B cell (primary cell): ENCODE measurements at regions not wholly inside any gene's neighbourhood (a gene's known extent, or its start where the extent isn't known, plus 50 kb on each side); places are given as distances from the start of the nearest gene placed in this dataset.

Source experiments
- ATAC-seq: fragments of 200-7000 bp; cut with Tn5 transposase; one replicate; pipeline ENCODE4 v1.10.0; 2021; ENCODE audit warnings: low read depth, mild to moderate bottlenecking, moderate number of reproducible peaks, moderate library complexity
- CTCF ChIA-PET: fragments of 350-600 bp; sonication (Branson Sonifier 250); formaldehyde crosslinking; loops from one replicate; lab custom pipeline; 2021; ENCODE audit warnings: antibody characterized with exemption, inconsistent platforms; lab: Charles Lee
- POLR2A ChIA-PET: fragments of 350-600 bp; sonication (Branson Sonifier 250); formaldehyde crosslinking; loops from one replicate; lab custom pipeline; 2021; ENCODE audit warnings: antibody characterized with exemption; lab: Charles Lee
- DNase-seq: peaks from one replicate; pipeline ENCODE4 v3.0.0; 2013
- H2AFZ ChIP-seq: 2 replicates; pipeline ENCODE4 v1.6.1; 2012; ENCODE audit warnings: mild to moderate bottlenecking, low read depth, low read length; ENCODE audit not compliant: insufficient read depth, poor library complexity, severe bottlenecking
- H3K27ac ChIP-seq, 2 donors: 1 replicate in 1 of 2; 2 replicates in 1 of 2; pipeline ENCODE4 v1.5.1; 2012 to 2013; ENCODE audit warnings: low read length in 2 of 2, mild to moderate bottlenecking in 2 of 2, moderate library complexity in 1 of 2
- H3K27me3 ChIP-seq, 4 experiments: fragments of 200-600 bp in 1 of 4; sonication (generic) in 1 of 4; replicated peaks in 1 of 4; 1 replicate in 2 of 4; 2 replicates in 2 of 4; pipeline versions ENCODE4 v1.6.1 to v1.7.0; 2013 to 2016; ENCODE audit warnings: low read length in 3 of 4, mild to moderate bottlenecking in 2 of 4, mixed read lengths in 1 of 4, moderate library complexity in 1 of 4; ENCODE audit not compliant: insufficient read depth in 4 of 4, control insufficient read depth in 3 of 4; ENCODE audit errors: control extremely low read depth in 1 of 4
- H3K36me3 ChIP-seq, 2 experiments: replicated peaks in 1 of 2; 1 replicate in 1 of 2; 2 replicates in 1 of 2; pipeline versions ENCODE4 v1.6.1 to v1.7.1; 2013; ENCODE audit warnings: low read length in 1 of 2; ENCODE audit not compliant: insufficient read depth in 2 of 2, control insufficient read depth in 1 of 2; ENCODE audit errors: control extremely low read depth in 1 of 2, extremely low read depth in 1 of 2
- H3K4me1 ChIP-seq, 2 donors: fragments of 200-600 bp in 1 of 2; sonication (generic) in 1 of 2; 1 replicate in 1 of 2; 2 replicates in 1 of 2; pipeline versions ENCODE4 v1.5.1 to v1.6.1; 2013 to 2017; ENCODE audit warnings: low read length in 2 of 2; ENCODE audit not compliant: control insufficient read depth in 2 of 2, insufficient read depth in 2 of 2
- H3K4me2 ChIP-seq: replicated peaks from 2 replicates; pipeline ENCODE3; 2012; ENCODE audit warnings: mild to moderate bottlenecking, low read depth, low read length; ENCODE audit not compliant: poor library complexity, severe bottlenecking
- H3K4me3 ChIP-seq, 5 experiments: fragments of 200-600 bp in 1 of 5; sonication (generic) in 1 of 5; 1 replicate in 3 of 5; 2 replicates in 2 of 5; pipeline versions ENCODE4 v1.5.1 to v1.7.0; 2011 to 2016; ENCODE audit warnings: low read length in 4 of 5, mild to moderate bottlenecking in 4 of 5, low read depth in 2 of 5, control low read depth in 1 of 5, moderate library complexity in 1 of 5; ENCODE audit not compliant: insufficient read depth in 1 of 5; ENCODE audit errors: control extremely low read depth in 1 of 5, extremely low read depth in 1 of 5
- H3K79me2 ChIP-seq: fragments of 200-600 bp; sonication (generic); one replicate; pipeline ENCODE4 v1.6.0; 2016; ENCODE audit warnings: low read length; ENCODE audit not compliant: control insufficient read depth, insufficient read depth
- H3K9ac ChIP-seq: fragments of 200-600 bp; sonication (generic); 2 replicates; pipeline ENCODE4 v1.6.1; 2017; ENCODE audit warnings: mild to moderate bottlenecking, low read length, moderate library complexity
- H3K9me3 ChIP-seq, 3 donors: one replicate each; pipeline versions ENCODE4 v1.6.1 to v1.7.1; 2013; ENCODE audit warnings: low read length in 2 of 3; ENCODE audit not compliant: control insufficient read depth in 2 of 3, insufficient read depth in 1 of 3; ENCODE audit errors: control extremely low read depth in 1 of 3
- H4K20me1 ChIP-seq: 2 replicates; pipeline ENCODE4 v1.6.0; 2012; ENCODE audit warnings: mild to moderate bottlenecking, low read length; ENCODE audit not compliant: insufficient read depth, control insufficient read depth, poor library complexity, severe bottlenecking
- H3K27ac Mint-ChIP-seq: one replicate; pipeline ENCODE4 v1.8.0; 2021; ENCODE audit warnings: mixed read lengths
- H3K27me3 Mint-ChIP-seq: one replicate; pipeline ENCODE4 v1.8.0; 2021; ENCODE audit warnings: mixed read lengths
- H3K4me1 Mint-ChIP-seq: one replicate; pipeline ENCODE4 v1.8.0; 2021; ENCODE audit warnings: mixed read lengths
- H3K4me3 Mint-ChIP-seq: one replicate; pipeline ENCODE4 v1.8.0; 2021; ENCODE audit warnings: mixed read lengths
- H3K9me3 Mint-ChIP-seq: one replicate; pipeline ENCODE4 v1.8.0; 2022; ENCODE audit warnings: mixed read lengths; ENCODE audit not compliant: insufficient read depth
- EZH2 ChIP-seq: IDR thresholded peaks from 2 replicates; pipeline ENCODE4 v1.6.1; 2012; ENCODE audit warnings: borderline replicate concordance, low read depth, mild to moderate bottlenecking, moderate library complexity, low read length; ENCODE audit not compliant: insufficient read depth, poor library complexity, severe bottlenecking
- WGBS: methylation state at CpG from one replicate; pipeline ENCODE4 v1.1.5; 2013; ENCODE audit warnings: missing lambda C conversion rate; ENCODE audit not compliant: insufficient coverage; 5-methylcytosine and 5-hydroxymethylcytosine counted together
- intact Hi-C: fragments of 100-400 bp; cut with micrococcal nuclease; formaldehyde crosslinking; loops from one replicate; pipeline ENCODE4 v1.10.0; 2022
- TF ChIP-seq, protein P1 (sequence below): fragments of 200-600 bp; IDR thresholded peaks from one replicate; pipeline ENCODE4 v1.8.0; 2022; ENCODE audit warnings: antibody characterized with exemption, mild to moderate bottlenecking

DNA sequence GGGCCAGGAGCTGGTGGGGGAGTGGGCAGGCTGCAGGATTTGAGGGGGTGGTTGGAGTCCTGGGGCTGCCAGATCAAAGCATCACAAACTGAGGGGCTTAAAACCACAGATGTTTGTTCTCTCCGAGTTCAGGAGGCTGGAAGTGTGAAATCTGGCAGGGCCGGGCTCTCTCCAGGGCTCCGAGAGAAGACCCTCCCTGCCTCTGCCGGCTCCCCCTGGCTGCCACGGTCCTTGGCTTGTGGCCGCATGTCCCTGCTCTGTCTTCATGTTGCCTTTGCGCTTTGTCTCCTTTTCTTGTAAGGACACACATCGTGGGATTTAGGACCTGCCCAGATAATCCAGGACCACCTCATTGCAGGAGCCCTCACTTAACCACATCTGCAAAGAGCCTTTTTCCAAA is 139.8 kb upstream of the GSE1 start:
- no peak overlapping the region for H3K27ac ChIP-seq
- no peaks in the 10 kb centered on the region for H3K4me1 Mint-ChIP-seq
- no peaks in the 10 kb centered on the region for H3K9me3 Mint-ChIP-seq
- ChIA-PET CTCF (no interaction called here), POLR2A (no interaction called here)
- H4K20me1 ChIP-seq: no peaks in the 10 kb centered on the region
- H3K4me3 ChIP-seq: no peak overlapping the region
- TF ChIP-seq, protein P1, sequence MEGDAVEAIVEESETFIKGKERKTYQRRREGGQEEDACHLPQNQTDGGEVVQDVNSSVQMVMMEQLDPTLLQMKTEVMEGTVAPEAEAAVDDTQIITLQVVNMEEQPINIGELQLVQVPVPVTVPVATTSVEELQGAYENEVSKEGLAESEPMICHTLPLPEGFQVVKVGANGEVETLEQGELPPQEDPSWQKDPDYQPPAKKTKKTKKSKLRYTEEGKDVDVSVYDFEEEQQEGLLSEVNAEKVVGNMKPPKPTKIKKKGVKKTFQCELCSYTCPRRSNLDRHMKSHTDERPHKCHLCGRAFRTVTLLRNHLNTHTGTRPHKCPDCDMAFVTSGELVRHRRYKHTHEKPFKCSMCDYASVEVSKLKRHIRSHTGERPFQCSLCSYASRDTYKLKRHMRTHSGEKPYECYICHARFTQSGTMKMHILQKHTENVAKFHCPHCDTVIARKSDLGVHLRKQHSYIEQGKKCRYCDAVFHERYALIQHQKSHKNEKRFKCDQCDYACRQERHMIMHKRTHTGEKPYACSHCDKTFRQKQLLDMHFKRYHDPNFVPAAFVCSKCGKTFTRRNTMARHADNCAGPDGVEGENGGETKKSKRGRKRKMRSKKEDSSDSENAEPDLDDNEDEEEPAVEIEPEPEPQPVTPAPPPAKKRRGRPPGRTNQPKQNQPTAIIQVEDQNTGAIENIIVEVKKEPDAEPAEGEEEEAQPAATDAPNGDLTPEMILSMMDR: no peak
- TF ChIP-seq EZH2: no peak
- peaks cover 0 to 14% (median 0%) of the 10 kb centered on the region in 4 experiments for H3K27me3 ChIP-seq
- intact Hi-C loops: no loop called here
- no peak overlapping the region for H3K4me3 Mint-ChIP-seq
- H3K36me3 ChIP-seq: no peaks in the 10 kb centered on the region
- peaks cover 30% of the 10 kb centered on the region for H3K27me3 Mint-ChIP-seq
- no peak for DNase-seq
- no peaks in the 10 kb centered on the region for H3K79me2 ChIP-seq
- H3K27ac Mint-ChIP-seq: no peak overlapping the region
- H3K9me3 ChIP-seq: no peaks in the 10 kb centered on the region
- no peak overlapping the region for H3K9ac ChIP-seq
- ATAC-seq: no peak
- WGBS: 92% methylated on average over 8 of the region's 8 CpGs
- no peak overlapping the region for H2AFZ ChIP-seq
- H3K4me1 ChIP-seq: no peaks in the 10 kb centered on the region
- no peak overlapping the region for H3K4me2 ChIP-seq

DNA sequence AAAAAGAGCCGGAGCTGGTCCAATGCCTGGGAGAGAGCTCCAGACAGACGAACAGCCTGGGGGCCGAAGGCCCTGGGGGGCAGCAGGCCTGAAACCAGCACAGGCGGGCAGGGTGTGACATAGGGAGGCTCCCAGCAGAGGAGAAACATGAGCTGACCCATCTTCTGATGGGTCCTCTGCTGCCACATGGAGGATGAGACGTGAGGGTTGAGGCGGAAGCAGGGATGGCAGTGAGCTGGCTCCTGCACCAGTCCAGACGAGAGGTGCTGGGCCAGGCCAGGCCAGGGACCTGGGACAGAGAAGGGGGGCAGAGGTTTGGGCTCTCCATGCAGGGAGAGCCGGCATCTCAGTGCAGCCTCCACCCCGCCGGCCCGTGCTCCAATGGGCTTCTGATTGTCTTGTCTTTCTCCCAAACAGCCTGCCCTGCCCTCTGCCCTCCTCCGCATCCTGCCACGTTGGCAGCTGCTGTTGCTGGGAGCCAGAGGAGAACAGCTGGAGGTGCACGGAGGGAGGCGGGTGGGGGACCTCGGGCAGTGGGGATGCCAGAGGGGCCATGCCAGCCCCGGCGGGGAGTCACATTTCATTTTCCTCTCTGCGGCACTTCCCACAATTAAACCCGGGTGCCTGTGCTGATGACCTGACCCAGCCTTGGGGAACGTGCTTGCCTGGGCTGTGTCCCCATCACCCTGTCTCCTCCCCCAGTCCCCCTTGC is 139.1 kb upstream of the GSE1 start:
- Mint-ChIP-seq H3K9me3 (no peaks in the 10 kb centered on the region), H3K27ac (no peak overlapping the region), H3K4me3 (no peak overlapping the region), H3K4me1 (no peaks in the 10 kb centered on the region), H3K27me3 (peaks cover 30% of the 10 kb centered on the region)
- DNase-seq: no peak
- ChIA-PET CTCF (no interaction called here), POLR2A (no interaction called here)
- Histone ChIP-seq H3K4me2 (no peak overlapping the region), H3K4me1 (no peaks in the 10 kb centered on the region), H3K79me2 (no peaks in the 10 kb centered on the region), H4K20me1 (no peaks in the 10 kb centered on the region), H3K9ac (no peak overlapping the region), H3K27me3 (peaks cover 0 to 14% (median 0%) of the 10 kb centered on the region in 4 experiments), H3K27ac (no peak overlapping the region), H3K36me3 (no peaks in the 10 kb centered on the region), H2AFZ (no peak overlapping the region), H3K4me3 (no peak overlapping the region), H3K9me3 (no peaks in the 10 kb centered on the region)
- ATAC-seq: no peak
- 73% methylated on average over 21 of the region's 21 CpGs for WGBS
- no peak for TF ChIP-seq EZH2
- TF ChIP-seq, protein P1: no peak
- intact Hi-C loops: no loop called here
